ENCODE measurements at regions not wholly inside any gene's neighbourhood (a gene's known extent, or its start where the extent isn't known, plus 50 kb on each side); places are given as distances from the start of the nearest gene placed in this dataset.

DNA sequence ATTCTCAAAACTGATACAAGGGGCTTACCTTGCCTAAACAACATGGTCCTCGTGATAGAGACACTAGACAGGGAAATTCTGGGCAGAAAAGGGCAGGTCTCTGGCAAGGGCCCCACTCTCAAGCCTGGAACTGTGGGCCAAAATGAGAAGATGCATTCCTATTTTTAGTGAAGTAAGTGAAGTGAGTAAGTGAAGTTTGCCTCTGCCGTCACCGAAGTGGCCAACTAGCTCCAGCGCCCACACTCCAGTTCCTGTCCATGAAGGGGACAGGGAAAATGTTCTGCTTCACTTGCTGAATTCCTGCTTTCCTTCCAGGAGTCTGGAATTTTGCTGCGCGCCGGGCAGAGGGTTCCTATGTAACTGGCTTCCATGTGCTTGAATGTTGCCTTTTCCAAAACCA, 1035.6 kb upstream of the TMEM132C start:
- no peak for TF ChIP-seq EZH2 (IDR thresholded peaks at IDR 0.05; ENCODE audit: borderline replicate concordance, insufficient read depth, low read depth, low read length, poor library complexity, severe bottlenecking)
- TF ChIP-seq, protein P1, sequence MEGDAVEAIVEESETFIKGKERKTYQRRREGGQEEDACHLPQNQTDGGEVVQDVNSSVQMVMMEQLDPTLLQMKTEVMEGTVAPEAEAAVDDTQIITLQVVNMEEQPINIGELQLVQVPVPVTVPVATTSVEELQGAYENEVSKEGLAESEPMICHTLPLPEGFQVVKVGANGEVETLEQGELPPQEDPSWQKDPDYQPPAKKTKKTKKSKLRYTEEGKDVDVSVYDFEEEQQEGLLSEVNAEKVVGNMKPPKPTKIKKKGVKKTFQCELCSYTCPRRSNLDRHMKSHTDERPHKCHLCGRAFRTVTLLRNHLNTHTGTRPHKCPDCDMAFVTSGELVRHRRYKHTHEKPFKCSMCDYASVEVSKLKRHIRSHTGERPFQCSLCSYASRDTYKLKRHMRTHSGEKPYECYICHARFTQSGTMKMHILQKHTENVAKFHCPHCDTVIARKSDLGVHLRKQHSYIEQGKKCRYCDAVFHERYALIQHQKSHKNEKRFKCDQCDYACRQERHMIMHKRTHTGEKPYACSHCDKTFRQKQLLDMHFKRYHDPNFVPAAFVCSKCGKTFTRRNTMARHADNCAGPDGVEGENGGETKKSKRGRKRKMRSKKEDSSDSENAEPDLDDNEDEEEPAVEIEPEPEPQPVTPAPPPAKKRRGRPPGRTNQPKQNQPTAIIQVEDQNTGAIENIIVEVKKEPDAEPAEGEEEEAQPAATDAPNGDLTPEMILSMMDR (IDR thresholded peaks at IDR 0.05), result no peak

Data from B cell (primary cell).